A673 (cell line): ENCODE measurements at regions not wholly inside any gene's neighbourhood (a gene's known extent, or its start where the extent isn't known, plus 50 kb on each side); places are given as distances from the start of the nearest gene placed in this dataset.

Source experiments
- BruUV-seq: library from RNA; stranded (reverse); fragments of 400-500 nt; replicated peaks from 2 replicates; lab custom pipeline; 2021; lab: Mats Ljungman, UMichigan
- CTCF ChIA-PET: fragments of 300-600 bp; sonication (Branson Sonifier 250); formaldehyde crosslinking; loops from one replicate; lab custom pipeline; 2022; ENCODE audit warnings: antibody characterized with exemption; lab: Charles Lee
- POLR2A ChIA-PET: fragments of 300-600 bp; sonication (Branson Sonifier 250); formaldehyde crosslinking; loops from one replicate; lab custom pipeline; 2022; ENCODE audit warnings: antibody characterized with exemption; ENCODE audit not compliant: low non-redundant PET; lab: Charles Lee
- DNase-seq: peaks from one replicate; pipeline ENCODE4 v3.0.0-alpha.2; 2015; ENCODE audit warnings: low spot score
- H3K27ac ChIP-seq: fragments of 200-600 bp; sonication (generic); 2 replicates; pipeline ENCODE4 v1.5.1; 2016; ENCODE audit warnings: mixed run types, low read depth, mild to moderate bottlenecking, mixed read lengths, antibody characterized with exemption, low read length; ENCODE audit not compliant: poor library complexity, severe bottlenecking
- H3K27me3 ChIP-seq: fragments of 200-600 bp; sonication (generic); replicated peaks from 2 replicates; pipeline ENCODE4 v1.6.1; 2017; ENCODE audit warnings: mixed run types, low read depth, mild to moderate bottlenecking, mixed read lengths, antibody characterized with exemption, low read length; ENCODE audit not compliant: insufficient read depth, poor library complexity
- H3K36me3 ChIP-seq: fragments of 200-600 bp; sonication (generic); 2 replicates; pipeline ENCODE4 v1.6.1; 2016; ENCODE audit warnings: mixed run types, mild to moderate bottlenecking, mixed read lengths, antibody characterized with exemption, low read length; ENCODE audit not compliant: insufficient read depth, poor library complexity, severe bottlenecking
- H3K4me1 ChIP-seq: fragments of 200-600 bp; sonication (generic); 2 replicates; pipeline ENCODE4 v1.6.1; 2017; ENCODE audit warnings: mixed run types, mild to moderate bottlenecking, mixed read lengths, antibody characterized with exemption, low read length; ENCODE audit not compliant: insufficient read depth, poor library complexity, severe bottlenecking
- H3K4me3 ChIP-seq: fragments of 200-600 bp; sonication (generic); 2 replicates; pipeline ENCODE4 v1.5.1; 2016; ENCODE audit warnings: low read depth, mixed run types, mild to moderate bottlenecking, mixed read lengths, low read length; ENCODE audit not compliant: poor library complexity, severe bottlenecking
- H3K9me3 ChIP-seq: fragments of 200-600 bp; sonication (generic); 2 replicates; pipeline ENCODE4 v1.6.1; 2016; ENCODE audit warnings: mixed run types, low read depth, mild to moderate bottlenecking, mixed read lengths, antibody characterized with exemption, low read length; ENCODE audit not compliant: poor library complexity, severe bottlenecking
- EZH2 ChIP-seq: fragments of 200-600 bp; sonication (generic); IDR thresholded peaks from 2 replicates; pipeline ENCODE4 v1.6.1; 2017; ENCODE audit warnings: borderline replicate concordance, low read depth, mild to moderate bottlenecking, mixed read lengths, antibody characterized with exemption, low read length; ENCODE audit not compliant: poor library complexity, severe bottlenecking
- intact Hi-C: fragments of 100-400 bp; cut with micrococcal nuclease; formaldehyde crosslinking; loops from one replicate; pipeline ENCODE4 v1.10.0; 2022; ENCODE audit not compliant: unreplicated experiment
- TF ChIP-seq, protein P1 (sequence below): fragments of 300-800, 200-600 bp; sonication (generic); conservative IDR thresholded peaks from 2 replicates; pipeline ENCODE4 v1.5.1; 2017; ENCODE audit warnings: low read depth, mild to moderate bottlenecking, antibody characterized with exemption, low read length, moderate library complexity, mixed read lengths

- no peak for TF ChIP-seq EZH2
- TF ChIP-seq, protein P1, sequence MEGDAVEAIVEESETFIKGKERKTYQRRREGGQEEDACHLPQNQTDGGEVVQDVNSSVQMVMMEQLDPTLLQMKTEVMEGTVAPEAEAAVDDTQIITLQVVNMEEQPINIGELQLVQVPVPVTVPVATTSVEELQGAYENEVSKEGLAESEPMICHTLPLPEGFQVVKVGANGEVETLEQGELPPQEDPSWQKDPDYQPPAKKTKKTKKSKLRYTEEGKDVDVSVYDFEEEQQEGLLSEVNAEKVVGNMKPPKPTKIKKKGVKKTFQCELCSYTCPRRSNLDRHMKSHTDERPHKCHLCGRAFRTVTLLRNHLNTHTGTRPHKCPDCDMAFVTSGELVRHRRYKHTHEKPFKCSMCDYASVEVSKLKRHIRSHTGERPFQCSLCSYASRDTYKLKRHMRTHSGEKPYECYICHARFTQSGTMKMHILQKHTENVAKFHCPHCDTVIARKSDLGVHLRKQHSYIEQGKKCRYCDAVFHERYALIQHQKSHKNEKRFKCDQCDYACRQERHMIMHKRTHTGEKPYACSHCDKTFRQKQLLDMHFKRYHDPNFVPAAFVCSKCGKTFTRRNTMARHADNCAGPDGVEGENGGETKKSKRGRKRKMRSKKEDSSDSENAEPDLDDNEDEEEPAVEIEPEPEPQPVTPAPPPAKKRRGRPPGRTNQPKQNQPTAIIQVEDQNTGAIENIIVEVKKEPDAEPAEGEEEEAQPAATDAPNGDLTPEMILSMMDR: no peak
- Histone ChIP-seq H3K27me3 (peaks cover 56% of the 10 kb centered on the region), H3K4me1 (no peaks in the 10 kb centered on the region), H3K27ac (no peak overlapping the region), H3K4me3 (no peak overlapping the region), H3K9me3 (no peaks in the 10 kb centered on the region), H3K36me3 (no peaks in the 10 kb centered on the region)
- CTCF ChIA-PET: no interaction called here
- intact Hi-C loops: no loop called here
- BruUV-seq: no TSS peak
- DNase-seq: no peak
- POLR2A ChIA-PET: no interaction called here
Observed at GRCh38 chr10:121157998-121158397, 306.8 kb downstream of the WDR11 start.

- BruUV-seq: no TSS peak
- intact Hi-C loops: no loop called here
- CTCF ChIA-PET: no interaction called here
Observed at GRCh38 chr10:121158988-121159579, 307.9 kb downstream of the WDR11 start.

GRCh38 chr10:121159670-121160069 lies 308.5 kb downstream of the WDR11 start:
- no peak overlapping the region for H3K27ac ChIP-seq
- H3K9me3 ChIP-seq: peaks cover 4% of the 10 kb centered on the region
- DNase-seq: no peak
- H3K27me3 ChIP-seq: peaks cover 65% of the 10 kb centered on the region
- TF ChIP-seq, protein P1: no peak
- no peak for TF ChIP-seq EZH2
- no peaks in the 10 kb centered on the region for H3K36me3 ChIP-seq
- no peaks in the 10 kb centered on the region for H3K4me1 ChIP-seq
- intact Hi-C loops: no loop called here
- ChIA-PET CTCF (no interaction called here), POLR2A (no interaction called here)
- no TSS peak for BruUV-seq
- H3K4me3 ChIP-seq: no peak overlapping the region

More at GRCh38 chr10:121158988-121159579, 307.9 kb downstream of the WDR11 start:
- POLR2A ChIA-PET: no interaction called here
- no peaks in the 10 kb centered on the region for H3K4me1 ChIP-seq
- no peaks in the 10 kb centered on the region for H3K36me3 ChIP-seq
- DNase-seq: no peak
- no peaks in the 10 kb centered on the region for H3K9me3 ChIP-seq
- no peak overlapping the region for H3K27ac ChIP-seq
- no peak overlapping the region for H3K4me3 ChIP-seq
- TF ChIP-seq EZH2: no peak
- TF ChIP-seq, protein P1: no peak
- H3K27me3 ChIP-seq: peaks cover 60% of the 10 kb centered on the region
